IMR-90 (cell line): ENCODE measurements at regions not wholly inside any gene's neighbourhood (a gene's known extent, or its start where the extent isn't known, plus 50 kb on each side); places are given as distances from the start of the nearest gene placed in this dataset.

Experiments
- ATAC-seq: fragments of 200-7000 bp; cut with Tn5 transposase; 2 replicates; pipeline ENCODE4 v1.9.1; 2020; ENCODE audit warnings: low read depth, mild to moderate bottlenecking, moderate library complexity
- BruUV-seq: library from RNA; stranded (reverse); fragments of 400-500 nt; replicated peaks from 2 replicates; lab custom pipeline; 2021; lab: Mats Ljungman, UMichigan
- CTCF ChIA-PET: fragments of 300-600 bp; formaldehyde crosslinking; extraction: SDS; loops from one replicate; lab custom pipeline; 2021; ENCODE audit warnings: antibody characterized with exemption; lab: Yijun Ruan, JAX
- POLR2A ChIA-PET: fragments of 300-600 bp; sonication (Branson Sonifier 250); formaldehyde crosslinking; loops from one replicate; lab custom pipeline; 2022; ENCODE audit warnings: antibody characterized with exemption; ENCODE audit not compliant: unreplicated experiment; lab: Charles Lee
- DNase-seq: peaks from one replicate; pipeline ENCODE4 v3.0.0; 2013
- H2AFZ ChIP-seq: replicated peaks from 2 replicates; pipeline ENCODE3; 2013; ENCODE audit warnings: low read length, mild to moderate bottlenecking; ENCODE audit not compliant: poor library complexity
- H2AK5ac ChIP-seq: 2 replicates; pipeline ENCODE4 v1.6.1; 2013; ENCODE audit warnings: low read depth, low read length, inconsistent platforms
- H2AK9ac ChIP-seq: replicated peaks from 2 replicates; pipeline ENCODE3; 2013; ENCODE audit warnings: mild to moderate bottlenecking, low read depth, low read length, moderate library complexity; ENCODE audit not compliant: poor library complexity
- H2BK120ac ChIP-seq: 2 replicates; pipeline ENCODE4 v1.6.1; 2013; ENCODE audit warnings: low read depth, low read length, inconsistent platforms
- H2BK15ac ChIP-seq: 3 replicates; pipeline ENCODE4 v1.6.1; 2013; ENCODE audit warnings: low read depth, low read length, inconsistent platforms
- H2BK20ac ChIP-seq: 2 replicates; pipeline ENCODE4 v1.6.1; 2013; ENCODE audit warnings: low read depth, mild to moderate bottlenecking, inconsistent platforms, low read length, moderate library complexity
- H2BK5ac ChIP-seq: 2 replicates; pipeline ENCODE4 v1.6.1; 2013; ENCODE audit warnings: mild to moderate bottlenecking, low read depth, low read length, inconsistent platforms; ENCODE audit not compliant: poor library complexity, severe bottlenecking
- H3K14ac ChIP-seq: replicated peaks from 2 replicates; pipeline ENCODE4 v1.6.1; 2013; ENCODE audit warnings: low read depth, low read length, inconsistent platforms
- H3K18ac ChIP-seq: 2 replicates; pipeline ENCODE4 v1.6.1; 2013; ENCODE audit warnings: low read depth, low read length, control low read depth
- H3K23ac ChIP-seq: 2 replicates; pipeline ENCODE4 v1.6.1; 2013; ENCODE audit warnings: low read depth, low read length, inconsistent platforms
- H3K27ac ChIP-seq: 2 replicates; pipeline ENCODE4 v1.5.1; 2013; ENCODE audit warnings: mild to moderate bottlenecking, control low read depth, low read length; ENCODE audit not compliant: insufficient read depth
- H3K27me3 ChIP-seq: 2 replicates; pipeline ENCODE4 v1.6.1; 2013; ENCODE audit warnings: low read length; ENCODE audit not compliant: control insufficient read depth, insufficient read depth
- H3K36me3 ChIP-seq: 2 replicates; pipeline ENCODE4 v1.6.1; 2013; ENCODE audit warnings: low read length, mixed read lengths; ENCODE audit not compliant: control insufficient read depth, insufficient read depth
- H3K4ac ChIP-seq: 2 replicates; pipeline ENCODE4 v1.6.1; 2013; ENCODE audit warnings: low read depth, low read length, inconsistent platforms
- H3K4me1 ChIP-seq: 2 replicates; pipeline ENCODE4 v1.6.1; 2013; ENCODE audit warnings: low read length, mixed read lengths; ENCODE audit not compliant: control insufficient read depth, insufficient read depth
- H3K4me2 ChIP-seq: 2 replicates; pipeline ENCODE4 v1.6.1; 2013; ENCODE audit warnings: low read depth, mild to moderate bottlenecking, control low read depth, low read length, moderate library complexity
- H3K4me3 ChIP-seq: 2 replicates; pipeline ENCODE4 v1.5.1; 2013; ENCODE audit warnings: low read depth, mild to moderate bottlenecking, control low read depth, low read length, moderate library complexity; ENCODE audit not compliant: insufficient read depth
- H3K56ac ChIP-seq: 2 replicates; pipeline ENCODE4 v1.6.1; 2013; ENCODE audit warnings: low read length, inconsistent platforms; ENCODE audit not compliant: insufficient read depth; ENCODE audit errors: extremely low read depth
- H3K79me1 ChIP-seq, 2 experiments: 2 replicates each; pipeline ENCODE4 v1.6.1; 2013; ENCODE audit warnings: low read length in 2 of 2, inconsistent platforms in 1 of 2, low read depth in 1 of 2
- H3K9ac ChIP-seq: 2 replicates; pipeline ENCODE4 v1.6.1; 2013; ENCODE audit warnings: low read depth, low read length, control low read depth
- H3K9me1 ChIP-seq: 2 replicates; pipeline ENCODE4 v1.6.1; 2013; ENCODE audit warnings: low read length, inconsistent platforms; ENCODE audit not compliant: insufficient read depth
- H3K9me3 ChIP-seq: 2 replicates; pipeline ENCODE4 v1.6.1; 2013; ENCODE audit warnings: low read length; ENCODE audit not compliant: control insufficient read depth, insufficient read depth
- H4K20me1 ChIP-seq: 2 replicates; pipeline ENCODE4 v1.6.1; 2013; ENCODE audit warnings: low read length, inconsistent platforms; ENCODE audit not compliant: insufficient read depth
- H4K5ac ChIP-seq: 2 replicates; pipeline ENCODE4 v1.6.1; 2013; ENCODE audit warnings: mild to moderate bottlenecking, low read depth, low read length, control low read depth
- H4K8ac ChIP-seq, 2 experiments: 2 replicates each; pipeline ENCODE4 v1.6.1; 2013; ENCODE audit warnings: low read depth in 2 of 2, low read length in 2 of 2, control low read depth in 1 of 2, inconsistent platforms in 1 of 2
- H4K91ac ChIP-seq: 2 replicates; pipeline ENCODE4 v1.6.1; 2013; ENCODE audit warnings: low read depth, low read length, inconsistent platforms; ENCODE audit not compliant: insufficient read depth
- BHLHE40 ChIP-seq: fragments of 150-350 bp; IDR thresholded peaks from 2 replicates; pipeline ENCODE4 v1.6.1; 2016; ENCODE audit warnings: mild to moderate bottlenecking, low read depth, low read length
- MXI1 ChIP-seq: IDR thresholded peaks from 2 replicates; pipeline ENCODE4 v1.6.1; 2012; ENCODE audit warnings: low read depth, mild to moderate bottlenecking, low read length, moderate library complexity, borderline replicate concordance
- SMC3 ChIP-seq: fragments of 150-350 bp; IDR thresholded peaks from 2 replicates; pipeline ENCODE4 v1.6.1; 2016; ENCODE audit warnings: low read depth, mild to moderate bottlenecking, antibody characterized with exemption, low read length, moderate library complexity
- USF2 ChIP-seq: fragments of 150-350 bp; IDR thresholded peaks from 2 replicates; pipeline ENCODE4 v1.6.1; 2017; ENCODE audit warnings: mild to moderate bottlenecking, antibody characterized with exemption, low read length, low read depth
- WGBS, 2 experiments: methylation state at CpG; one replicate each; pipeline versions ENCODE4 v1.1.5 to v1.1.7; 2013; ENCODE audit warnings: missing lambda C conversion rate in 2 of 2; ENCODE audit not compliant: insufficient read length in 1 of 2; ENCODE audit errors: extremely low coverage in 2 of 2; 5-methylcytosine and 5-hydroxymethylcytosine counted together
- dilution Hi-C: fragments of 300-500 bp; cut with HindIII; formaldehyde crosslinking; loops from one replicate; pipeline ENCODE4 v1.14.3; 2018; ENCODE audit warnings: low sequenced_read_pairs; ENCODE audit not compliant: unreplicated experiment
- in situ Hi-C: fragments of 300-500 bp; cut with MboI; formaldehyde crosslinking; loops from 3 replicates; pipeline ENCODE4 v1.14.3; 2019; ENCODE audit warnings: low sequenced_read_pairs, inconsistent platforms, mixed read lengths
- intact Hi-C: fragments of 100-400 bp; cut with micrococcal nuclease; formaldehyde crosslinking; loops from 2 replicates; pipeline ENCODE4 v1.10.0; 2022

GRCh38 chr16:49924078-49924477 is 68.2 kb upstream of the ZNF423 start:
- Histone ChIP-seq H4K20me1 (no peaks in the 10 kb centered on the region), H3K14ac (no peak overlapping the region), H2AFZ (peak overlapping the region; percentile 54), H3K27ac (no peak overlapping the region), H2AK9ac (no peak overlapping the region), H3K18ac (no peak overlapping the region), H2BK15ac (no peak overlapping the region), H4K8ac (no peak overlapping the region), H4K91ac (no peak overlapping the region), H3K9me3 (no peaks in the 10 kb centered on the region), H2BK5ac (no peak overlapping the region), H3K4ac (no peak overlapping the region), H3K4me3 (no peak overlapping the region), H3K36me3 (no peaks in the 10 kb centered on the region), H2BK120ac (no peak overlapping the region), H3K4me2 (no peak overlapping the region), H2BK20ac (no peak overlapping the region), H3K56ac (no peak overlapping the region), H3K79me1 (no peaks in the 10 kb centered on the region), H3K23ac (no peak overlapping the region), H4K5ac (no peak overlapping the region), H3K9me1 (no peaks in the 10 kb centered on the region; the same call in 1 of the 2 replicates), H2AK5ac (no peak overlapping the region), H3K27me3 (no peaks in the 10 kb centered on the region), H3K9ac (no peak overlapping the region), H3K4me1 (no peaks in the 10 kb centered on the region)
- ChIA-PET POLR2A (no interaction called here), CTCF (interaction anchor here (0.9 kb wide), 1 partner anchor 516 kb away, joined by 3 read pairs; no protein-coding TSS in a partner anchor)
- TF ChIP-seq USF2: peak; percentile 73
- TF ChIP-seq BHLHE40: no peak
- TF ChIP-seq MXI1: no peak
- no peak for TF ChIP-seq SMC3
- in situ Hi-C loops (no loop called here), intact Hi-C loops (loop anchor here (5.0 kb wide), 1 partner anchor 432 kb away; no protein-coding TSS in a partner anchor), dilution Hi-C loops (no loop called here)
- no peak for DNase-seq
- WGBS, 2 experiments: 73% methylated on average over 3 of the region's 7 CpGs; no CpG with 5 or more reads in 1 of the 2 experiments
- BruUV-seq: no TSS peak
- ATAC-seq: no peak
